ENCODE measurements at regions not wholly inside any gene's neighbourhood (a gene's known extent, or its start where the extent isn't known, plus 50 kb on each side); places are given as distances from the start of the nearest gene placed in this dataset.

GRCh38 chr3:102665183-102665582, 230.4 kb downstream of the ZPLD1 start:
- intact Hi-C loops (cut with DNase I): no loop called here
- H3K9me3 ChIP-seq: no peaks in the 10 kb centered on the region
- no peaks in the 10 kb centered on the region for H3K36me3 ChIP-seq
- H3K4me3 ChIP-seq: no peak overlapping the region
- no peak for DNase-seq (ENCODE audit: extremely low spot score in 2 of 2)
- H3K27ac ChIP-seq: no peak overlapping the region
- no peaks in the 10 kb centered on the region for H3K4me1 ChIP-seq
- TF ChIP-seq CTCF (IDR thresholded peaks at IDR 0.05): no peak
- TF ChIP-seq POLR2AphosphoS5 (IDR thresholded peaks at IDR 0.05; ENCODE audit: insufficient read depth in 1 of 2, low read depth in 1 of 2): no peak
- TF ChIP-seq POLR2A (IDR thresholded peaks at IDR 0.05): no peak
- H3K27me3 ChIP-seq: no peaks in the 10 kb centered on the region

- Histone ChIP-seq H3K4me1 (no peaks in the 10 kb centered on the region), H3K36me3 (no peaks in the 10 kb centered on the region), H3K27me3 (no peaks in the 10 kb centered on the region), H3K27ac (no peak overlapping the region), H3K9me3 (no peaks in the 10 kb centered on the region), H3K4me3 (no peak overlapping the region)
- intact Hi-C loops (cut with DNase I): no loop called here
- no peak for DNase-seq (ENCODE audit: extremely low spot score in 2 of 2)
- TF ChIP-seq CTCF (IDR thresholded peaks at IDR 0.05): no peak
- no peak for TF ChIP-seq POLR2AphosphoS5 (IDR thresholded peaks at IDR 0.05; ENCODE audit: insufficient read depth in 1 of 2, low read depth in 1 of 2)
- no peak for TF ChIP-seq POLR2A (IDR thresholded peaks at IDR 0.05)
Observed at GRCh38 chr3:102668247-102668646, 233.4 kb downstream of the ZPLD1 start.

- Histone ChIP-seq H3K4me3 (no peak overlapping the region), H3K4me1 (no peaks in the 10 kb centered on the region), H3K9me3 (no peaks in the 10 kb centered on the region), H3K27me3 (no peaks in the 10 kb centered on the region), H3K27ac (no peak overlapping the region), H3K36me3 (no peaks in the 10 kb centered on the region)
- TF ChIP-seq POLR2AphosphoS5 (IDR thresholded peaks at IDR 0.05; ENCODE audit: insufficient read depth in 1 of 2, low read depth in 1 of 2) (no peak), POLR2A (IDR thresholded peaks at IDR 0.05) (no peak), CTCF (IDR thresholded peaks at IDR 0.05) (no peak)
- intact Hi-C loops (cut with DNase I): no loop called here
- no peak for DNase-seq (ENCODE audit: extremely low spot score in 2 of 2)
Observed at GRCh38 chr3:102670986-102671385, 236.2 kb downstream of the ZPLD1 start.

GRCh38 chr3:102672305-102672704, 237.5 kb downstream of the ZPLD1 start:
- no peak overlapping the region for H3K27ac ChIP-seq
- no peaks in the 10 kb centered on the region for H3K27me3 ChIP-seq
- intact Hi-C loops (cut with DNase I): no loop called here
- H3K36me3 ChIP-seq: no peaks in the 10 kb centered on the region
- no peak overlapping the region for H3K4me3 ChIP-seq
- no peak for DNase-seq (ENCODE audit: extremely low spot score in 2 of 2)
- no peaks in the 10 kb centered on the region for H3K4me1 ChIP-seq
- TF ChIP-seq POLR2AphosphoS5 (IDR thresholded peaks at IDR 0.05; ENCODE audit: insufficient read depth in 1 of 2, low read depth in 1 of 2): no peak
- no peak for TF ChIP-seq CTCF (IDR thresholded peaks at IDR 0.05)
- TF ChIP-seq POLR2A (IDR thresholded peaks at IDR 0.05): no peak
- no peaks in the 10 kb centered on the region for H3K9me3 ChIP-seq

- Histone ChIP-seq H3K4me1 (no peaks in the 10 kb centered on the region), H3K27me3 (no peaks in the 10 kb centered on the region), H3K27ac (no peak overlapping the region), H3K4me3 (no peak overlapping the region), H3K9me3 (no peaks in the 10 kb centered on the region), H3K36me3 (no peaks in the 10 kb centered on the region)
- TF ChIP-seq POLR2AphosphoS5 (IDR thresholded peaks at IDR 0.05; ENCODE audit: insufficient read depth in 1 of 2, low read depth in 1 of 2) (no peak), CTCF (IDR thresholded peaks at IDR 0.05) (peak; percentile 40 to 88 (median 61)), POLR2A (IDR thresholded peaks at IDR 0.05) (no peak)
- no peak for DNase-seq (ENCODE audit: extremely low spot score in 2 of 2)
- intact Hi-C loops (cut with DNase I): no loop called here
Observed at GRCh38 chr3:102673271-102674115, 238.7 kb downstream of the ZPLD1 start.
